ENCODE measurements at regions not wholly inside any gene's neighbourhood (a gene's known extent, or its start where the extent isn't known, plus 50 kb on each side); places are given as distances from the start of the nearest gene placed in this dataset.
"Not testable (repeated sequence)": the region's sequence is repeated elsewhere in the genome, so short reads cannot be mapped to it uniquely, and the experiment has no call there.

DNA sequence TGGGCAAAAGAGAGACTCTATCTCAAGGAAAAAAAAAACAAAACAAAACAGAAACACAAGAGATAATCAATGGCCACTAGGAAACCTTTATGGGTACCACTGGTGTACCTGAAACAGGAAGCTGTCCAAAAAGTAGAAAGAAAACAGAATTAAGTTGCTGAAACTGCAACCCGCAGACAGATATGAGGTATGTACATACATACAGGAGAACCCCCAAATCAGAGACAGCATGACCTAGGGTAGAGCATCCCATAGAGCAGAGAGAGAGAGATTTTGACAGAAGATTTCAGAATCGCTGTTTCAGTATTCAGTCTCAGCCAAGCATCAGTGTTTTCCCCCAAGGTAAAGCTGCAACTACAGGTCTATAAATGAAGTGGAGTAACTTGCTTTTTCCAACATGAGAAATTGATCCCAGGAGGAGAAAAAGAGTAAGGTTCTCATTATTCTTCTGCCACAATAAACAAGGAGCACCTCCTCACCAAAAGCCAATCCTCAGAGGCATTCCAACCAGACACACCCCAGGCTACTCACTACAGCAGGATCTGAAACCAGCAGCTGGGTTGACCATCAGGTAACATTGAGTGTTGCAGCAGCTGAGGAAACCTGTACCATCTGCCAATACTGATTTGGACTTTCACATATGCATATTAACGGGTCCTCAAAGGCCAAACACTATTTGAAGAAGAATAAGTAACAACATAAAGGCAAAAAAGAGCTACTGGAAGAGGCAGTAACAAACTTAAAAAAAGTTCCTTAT lies 630.0 kb downstream of the TAF11L14 start:
- DNase-seq, result no peak

DNA sequence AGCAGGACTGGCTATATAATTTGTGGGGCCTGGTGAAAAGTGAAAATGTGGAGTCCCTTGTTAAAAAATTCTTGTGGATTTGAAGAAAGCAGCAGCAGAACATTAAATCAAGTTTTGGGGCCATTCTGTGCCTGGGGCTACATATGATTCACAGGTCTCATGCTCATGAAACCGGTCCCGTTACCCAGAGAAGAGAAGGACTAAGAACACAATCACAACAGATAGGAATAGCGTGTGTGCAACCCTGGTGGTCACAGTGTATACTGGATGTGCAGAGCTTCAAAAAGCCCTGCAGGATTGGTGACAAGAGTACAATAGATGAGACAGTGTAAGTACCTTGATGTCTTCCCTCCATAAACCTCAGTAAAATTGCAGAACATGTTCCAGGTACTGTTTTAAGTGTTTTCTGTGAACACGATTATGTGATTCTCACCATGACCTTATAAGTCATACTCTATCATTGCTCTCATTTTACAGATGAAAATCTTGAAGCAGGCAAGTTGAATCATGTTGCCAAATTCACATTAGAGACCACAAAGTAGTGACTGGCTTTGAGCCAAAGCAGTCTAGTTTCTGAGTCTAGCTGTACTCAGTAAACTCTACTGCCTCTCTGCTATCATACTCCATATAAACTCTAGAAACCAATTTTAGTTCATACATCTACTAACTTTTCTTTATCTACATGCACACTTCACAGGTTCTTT lies 636.5 kb downstream of the TAF11L14 start:
- DNase-seq, result no peak

DNA sequence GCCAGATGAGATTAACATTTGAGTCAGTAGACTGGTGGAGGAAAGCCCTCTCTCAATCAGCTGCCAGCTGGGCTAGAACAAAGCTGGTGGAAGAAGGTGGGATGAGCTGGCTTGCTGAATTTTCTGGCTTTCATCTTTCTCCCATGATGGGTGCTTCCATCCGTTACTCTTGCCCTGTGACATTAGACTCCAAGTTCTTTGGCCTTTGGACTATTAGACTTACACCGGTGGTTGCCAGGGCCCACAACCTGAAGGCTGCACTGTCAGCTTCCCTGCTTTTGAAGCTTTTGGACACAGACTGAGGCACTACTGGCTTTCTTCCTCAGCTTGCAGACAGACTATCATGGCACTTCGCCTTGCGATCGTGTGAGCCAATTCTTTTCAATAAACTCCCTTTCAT lies 642.7 kb downstream of the TAF11L14 start:
- no peak for DNase-seq

DNA sequence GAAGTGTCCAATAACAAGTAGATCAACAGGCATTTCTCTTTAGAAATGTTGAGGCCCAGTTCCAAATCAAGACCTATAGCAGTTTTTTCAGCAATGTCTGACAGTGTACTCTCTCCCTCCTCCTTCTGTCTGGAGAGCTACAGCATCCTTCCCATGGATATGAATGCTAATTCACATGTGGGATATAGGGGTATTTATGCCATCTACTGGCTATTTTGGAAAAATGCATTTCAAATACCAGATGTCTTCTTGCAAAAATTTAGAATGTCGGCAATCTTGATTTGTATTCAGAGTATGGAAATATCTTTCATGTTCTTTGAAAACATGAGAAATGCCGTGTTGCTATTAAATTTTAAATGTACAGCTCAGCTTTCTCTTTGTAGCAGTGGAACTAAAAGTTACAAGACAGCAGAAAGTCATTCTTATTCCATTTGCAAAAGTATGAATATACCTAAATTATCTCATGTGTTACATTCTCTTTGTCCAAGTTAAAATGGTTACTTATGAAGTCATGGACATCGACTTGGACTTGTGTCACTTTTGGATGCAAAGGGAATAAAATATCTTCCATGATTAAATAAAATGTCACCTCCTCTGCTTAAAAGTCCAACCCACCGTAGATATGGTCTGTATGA lies 647.8 kb downstream of the TAF11L14 start:
- DNase-seq, result peak; percentile 29

DNA sequence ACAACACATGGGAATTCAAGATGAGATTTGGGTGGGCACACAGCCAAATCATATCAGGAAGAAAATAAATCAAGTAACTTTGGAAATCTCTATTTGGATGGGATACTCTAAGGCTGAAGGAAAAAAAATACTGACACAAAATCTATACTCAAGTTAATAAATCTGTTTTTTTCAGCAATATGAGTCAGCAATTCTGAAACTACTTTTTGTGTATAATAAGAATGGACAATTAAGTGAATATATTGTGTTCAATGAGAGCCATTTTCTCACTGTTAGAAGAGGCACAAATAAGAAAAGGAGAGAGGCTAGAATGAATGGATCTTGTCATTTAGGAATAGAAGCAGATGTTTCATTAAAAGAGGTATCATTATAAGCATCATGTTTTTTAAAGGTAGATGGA lies 651.0 kb downstream of the TAF11L14 start:
- DNase-seq, result no peak

DNA sequence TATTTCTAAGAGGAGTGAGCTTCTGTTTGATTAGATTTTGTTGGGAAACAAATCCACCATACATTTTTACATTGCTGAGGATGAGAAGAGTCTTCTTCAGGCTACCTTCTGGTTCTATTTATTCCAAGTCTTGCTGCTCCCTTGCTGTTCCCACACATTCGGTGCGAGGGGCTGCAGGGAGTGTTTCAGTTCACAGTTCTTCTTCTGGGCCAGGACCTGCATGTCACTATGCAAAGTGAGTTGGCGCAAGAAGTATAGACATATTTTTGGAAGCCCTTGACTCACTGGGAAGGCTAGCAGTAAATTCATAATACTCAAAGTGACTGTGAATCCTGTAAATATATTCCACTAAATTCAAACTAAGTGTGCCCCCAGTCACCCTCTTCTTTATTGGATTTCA lies 657.9 kb downstream of the TAF11L14 start:
- no peak for DNase-seq

DNA sequence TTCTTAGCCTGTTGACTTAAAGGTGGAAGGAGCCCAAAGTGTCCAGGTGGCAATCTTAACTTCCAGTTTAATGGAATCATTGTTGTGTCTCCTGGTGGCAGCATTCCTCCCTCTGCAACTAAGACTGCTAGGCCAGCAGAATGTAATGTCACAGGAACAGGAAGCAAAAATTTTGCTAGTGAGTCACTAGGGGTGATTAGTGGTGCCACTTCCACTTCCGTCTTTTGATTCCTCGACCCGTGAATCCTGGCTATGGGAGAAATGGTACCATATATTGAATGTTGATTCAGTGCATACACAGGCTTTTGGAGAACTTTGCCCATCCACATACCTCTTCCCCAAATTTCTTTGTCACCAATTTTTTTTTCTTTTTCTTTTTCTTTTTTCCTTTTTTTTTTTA lies 661.4 kb downstream of the TAF11L14 start:
- DNase-seq, result not testable (repeated sequence)

DNA sequence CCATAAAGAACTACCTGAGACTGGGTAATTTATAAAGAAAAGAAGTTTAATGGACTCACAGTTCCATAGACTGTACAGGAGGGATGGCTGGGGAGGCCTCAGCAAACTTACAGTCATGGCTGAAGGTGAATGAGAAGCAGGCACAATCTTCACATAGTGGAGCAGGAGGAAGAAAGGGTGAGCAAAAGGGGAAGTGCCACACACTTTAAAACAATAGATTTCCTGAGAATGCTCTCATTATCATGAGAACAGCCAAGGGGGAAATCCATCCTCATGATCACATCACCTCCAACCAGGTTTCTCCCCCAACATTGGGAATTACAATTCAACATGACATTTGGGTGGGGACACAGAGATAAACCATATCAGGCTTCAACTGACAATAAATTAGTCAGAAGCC lies 664.9 kb downstream of the TAF11L14 start:
- no peak for DNase-seq

DNA sequence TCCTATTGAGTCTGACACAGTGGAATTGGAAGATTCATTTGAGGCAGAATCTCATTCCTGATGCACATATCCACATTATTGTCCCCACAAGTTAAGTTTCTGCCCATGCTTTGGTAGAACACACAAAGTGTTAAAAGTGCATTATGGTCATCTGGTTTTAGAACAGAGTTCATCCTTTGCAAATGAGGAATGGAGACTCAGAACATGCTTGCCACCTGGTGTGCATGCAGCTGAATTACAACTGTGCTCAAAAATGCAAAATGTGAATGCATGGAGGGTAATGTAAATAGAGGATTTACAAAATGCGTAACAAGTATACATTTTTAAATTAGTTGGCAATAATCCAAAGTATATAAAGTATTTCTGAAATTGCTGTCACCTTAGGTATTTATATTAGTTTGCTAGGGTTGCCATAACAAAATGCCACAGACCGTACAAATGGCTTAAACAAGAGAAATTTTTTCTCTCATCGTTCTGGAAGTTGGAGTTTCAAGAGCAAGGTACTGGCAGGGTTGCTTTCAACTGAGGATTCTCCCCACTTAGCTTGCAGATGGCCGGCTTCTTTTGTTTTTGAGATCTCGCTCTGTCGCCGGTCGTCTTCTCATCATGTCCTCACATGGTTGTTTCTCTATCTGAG lies 671.1 kb downstream of the TAF11L14 start:
- DNase-seq, result peak; percentile 8

DNA sequence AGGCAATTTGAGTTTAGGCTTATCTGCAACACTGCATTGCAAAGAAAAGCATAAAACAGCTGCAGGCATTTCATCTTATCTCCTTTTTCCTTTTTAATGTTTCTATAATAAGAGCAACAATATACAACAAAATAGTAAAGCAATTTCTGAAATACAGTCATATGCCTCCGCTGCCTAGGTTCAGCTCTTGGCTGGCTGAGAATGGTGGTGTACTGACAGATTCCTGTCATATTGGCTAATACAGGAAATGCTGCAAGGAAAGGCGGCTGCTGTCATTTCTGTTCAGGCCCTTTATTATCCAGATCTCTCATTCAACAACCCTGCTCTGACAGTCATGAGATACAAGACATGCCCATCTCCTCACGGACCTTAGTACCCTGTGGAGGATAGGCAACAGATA lies 677.0 kb downstream of the TAF11L14 start:
- DNase-seq, result no peak

DNA sequence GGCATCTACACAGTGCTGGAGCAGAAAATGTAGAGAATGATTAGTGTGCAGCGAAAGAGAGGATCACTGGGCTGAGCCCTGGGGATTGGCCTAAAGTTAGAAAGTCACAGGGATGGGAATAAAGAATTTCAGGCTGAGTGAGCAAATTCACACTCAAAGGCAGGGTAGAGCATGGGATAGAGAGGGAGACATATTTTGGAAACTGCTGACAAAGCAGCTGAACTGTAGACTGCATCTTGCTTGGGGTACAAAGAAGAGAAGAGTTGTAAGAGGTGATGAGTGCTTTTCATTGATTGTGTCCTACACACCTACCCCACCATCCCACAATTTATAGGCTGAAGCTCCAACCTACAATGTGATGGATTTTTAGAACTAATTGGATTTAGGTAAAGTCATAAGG lies 677.8 kb downstream of the TAF11L14 start:
- DNase-seq, result no peak

DNA sequence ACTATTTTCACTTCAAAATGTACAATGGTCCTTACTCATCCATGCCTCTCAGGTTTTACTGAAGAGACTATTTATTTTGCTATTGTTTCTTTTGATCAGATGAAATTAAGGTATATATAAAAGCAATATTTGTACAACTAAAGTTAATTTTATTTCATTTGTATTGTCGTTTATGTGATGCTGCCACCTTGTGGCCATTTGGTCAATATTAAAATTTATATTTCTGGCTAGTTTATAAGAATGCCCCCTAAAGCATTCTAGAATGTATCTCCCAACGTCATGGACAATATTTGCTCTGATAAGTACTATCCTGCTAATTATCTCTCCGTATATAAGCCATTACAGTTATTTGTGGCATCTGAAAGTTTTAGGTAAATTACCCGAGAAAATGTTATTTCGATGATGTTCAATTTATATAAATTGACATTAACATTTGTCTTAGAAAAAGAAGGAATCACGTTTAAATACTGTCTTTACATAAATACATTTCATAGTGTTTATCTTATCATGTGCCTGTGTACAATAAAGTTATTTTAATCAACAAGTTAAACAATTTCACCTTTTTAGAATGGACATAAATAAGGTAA lies 680.0 kb downstream of the TAF11L14 start:
- DNase-seq, result peak; percentile 9

DNA sequence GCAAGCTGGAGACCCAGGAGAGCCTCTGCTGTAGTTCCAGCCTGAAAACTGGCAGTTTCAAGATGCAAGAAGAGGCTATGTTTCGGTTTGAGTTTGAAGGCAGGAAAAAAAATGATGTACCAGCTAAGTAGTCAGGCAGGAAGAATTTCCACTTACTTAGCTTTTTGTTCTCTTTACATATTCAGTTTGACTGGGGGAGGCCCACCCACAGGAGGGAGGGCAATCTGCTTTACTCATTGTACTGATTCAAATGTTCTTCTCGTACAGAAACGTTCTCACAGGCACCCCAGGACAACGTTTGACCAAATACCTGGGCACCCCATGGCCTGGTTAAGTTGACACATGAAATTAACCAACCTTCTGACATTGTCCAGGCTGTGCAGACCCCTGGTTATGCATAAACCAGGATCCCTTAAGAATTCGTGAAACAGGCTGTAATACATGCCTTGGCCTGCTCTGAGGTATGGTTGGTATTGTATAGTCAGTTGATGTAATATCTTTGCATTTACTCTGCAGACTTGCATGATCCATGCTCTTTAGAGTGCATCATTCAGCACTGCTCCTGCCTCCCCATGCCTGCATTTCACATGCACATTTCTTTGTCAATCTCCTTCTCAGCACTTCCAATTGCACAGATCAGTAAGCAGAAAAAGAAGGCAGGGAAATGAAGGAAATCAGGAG lies 687.1 kb downstream of the TAF11L14 start:
- DNase-seq, result no peak

DNA sequence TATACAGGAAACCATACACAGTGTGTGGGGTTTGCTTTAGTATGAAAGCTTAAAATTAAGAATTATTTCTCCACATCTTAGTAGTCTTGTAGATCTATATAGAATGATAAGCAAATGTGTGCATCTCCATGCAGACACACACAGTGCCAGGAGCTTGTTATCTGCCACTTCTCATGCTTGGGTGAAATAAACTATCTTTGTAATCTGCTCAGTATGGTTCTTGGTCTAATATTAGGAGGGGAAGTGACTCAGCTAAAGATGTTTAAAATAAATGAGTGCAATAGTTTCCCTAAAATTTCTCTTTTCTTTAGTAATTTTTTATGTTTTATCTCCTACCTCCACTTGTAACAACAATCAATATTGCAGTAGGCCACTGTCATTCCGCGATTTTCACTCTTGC lies 689.6 kb downstream of the TAF11L14 start:
- no peak for DNase-seq

DNA sequence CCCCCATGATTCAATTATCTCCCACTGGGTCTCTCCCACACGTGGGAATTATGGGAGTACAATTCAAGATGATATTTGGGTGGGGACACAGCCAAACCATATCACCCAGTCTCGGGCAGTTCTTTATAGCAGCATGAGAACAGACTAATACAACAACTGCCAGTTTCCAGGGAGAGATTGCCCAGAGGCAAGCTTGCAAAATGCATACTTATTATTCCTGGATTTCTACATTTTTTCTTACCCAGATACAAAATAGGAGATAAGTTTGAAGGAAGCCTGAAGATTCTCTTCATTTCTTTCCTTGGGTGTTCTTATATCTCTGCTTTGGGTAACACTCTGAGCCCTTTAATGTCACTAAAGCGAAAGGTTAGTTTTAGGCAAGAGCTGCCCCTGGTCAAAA lies 691.2 kb downstream of the TAF11L14 start:
- no peak for DNase-seq

DNA sequence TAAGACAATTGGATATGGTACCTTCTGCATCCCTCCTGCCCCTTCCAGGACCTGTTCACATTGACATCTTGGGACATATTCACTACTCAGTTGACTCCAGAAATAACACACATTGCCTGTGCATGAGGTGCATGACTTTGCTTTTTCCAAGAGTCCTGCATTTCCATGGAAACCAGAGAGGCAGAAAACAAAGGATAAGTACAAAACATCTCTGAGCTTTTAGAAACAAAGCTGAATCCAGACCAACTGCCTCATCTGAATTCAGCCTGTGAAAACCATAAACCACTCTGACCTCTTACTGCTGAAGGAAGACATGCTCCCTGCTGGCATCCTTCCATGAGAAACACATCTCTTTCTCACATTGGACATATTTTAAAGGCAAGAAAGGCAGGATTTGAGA lies 695.1 kb downstream of the TAF11L14 start:
- no peak for DNase-seq

DNA sequence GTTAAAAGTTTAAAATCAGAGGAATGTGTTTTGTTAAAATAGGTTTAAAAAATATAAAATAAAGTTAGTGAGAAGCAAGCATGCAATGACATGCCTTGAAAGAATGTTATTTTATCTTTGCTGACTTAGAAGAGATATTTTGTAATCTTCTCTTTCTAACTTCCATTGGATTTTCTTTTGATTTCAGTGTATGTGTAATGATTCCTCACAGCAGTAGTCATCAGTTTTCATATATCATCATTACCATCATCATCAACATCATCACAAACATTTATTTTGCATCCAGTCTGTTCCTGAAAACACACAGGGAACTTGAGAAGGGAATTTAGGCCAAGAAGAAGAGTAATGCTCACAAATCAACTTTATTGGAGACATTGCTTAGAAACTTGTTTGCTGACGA lies 699.6 kb downstream of the TAF11L14 start:
- DNase-seq, result no peak

DNA sequence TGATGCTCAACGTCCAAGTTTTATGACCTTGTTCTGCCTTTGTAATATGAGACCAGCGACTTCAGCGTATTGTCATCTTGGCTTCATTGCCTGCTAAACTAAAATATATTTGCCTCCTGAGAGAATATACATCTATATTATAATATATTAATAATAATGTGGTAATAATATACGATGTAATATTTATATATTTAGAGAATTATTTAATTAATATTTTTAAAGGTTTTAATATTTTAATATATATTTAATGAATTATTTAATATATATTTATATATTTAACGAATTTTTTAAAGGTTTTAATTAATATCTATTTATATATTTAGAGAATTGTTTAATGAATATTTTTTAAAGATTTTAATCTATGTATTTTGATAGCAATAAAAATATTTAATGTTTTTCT lies 700.7 kb downstream of the TAF11L14 start:
- no peak for DNase-seq

DNA sequence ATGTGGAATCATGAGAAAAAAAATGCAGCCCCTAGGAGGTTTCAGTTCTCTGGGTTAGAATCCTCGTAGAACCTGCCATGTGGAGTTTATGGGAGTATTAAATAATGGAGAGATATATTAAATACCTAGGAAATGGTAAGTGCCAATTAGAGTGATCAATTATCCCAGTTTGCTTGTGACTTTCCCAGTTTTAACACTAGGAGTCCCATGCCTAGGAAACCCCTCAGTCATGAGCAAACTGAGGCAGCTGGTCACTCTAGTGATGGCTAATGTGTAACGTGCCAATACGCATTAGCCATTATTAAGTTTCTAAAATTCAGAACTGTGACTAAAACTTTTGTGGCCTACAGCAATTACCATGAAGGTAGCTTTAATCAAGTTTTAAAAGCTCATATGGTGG lies 720.6 kb downstream of the TAF11L14 start:
- no peak for DNase-seq

DNA sequence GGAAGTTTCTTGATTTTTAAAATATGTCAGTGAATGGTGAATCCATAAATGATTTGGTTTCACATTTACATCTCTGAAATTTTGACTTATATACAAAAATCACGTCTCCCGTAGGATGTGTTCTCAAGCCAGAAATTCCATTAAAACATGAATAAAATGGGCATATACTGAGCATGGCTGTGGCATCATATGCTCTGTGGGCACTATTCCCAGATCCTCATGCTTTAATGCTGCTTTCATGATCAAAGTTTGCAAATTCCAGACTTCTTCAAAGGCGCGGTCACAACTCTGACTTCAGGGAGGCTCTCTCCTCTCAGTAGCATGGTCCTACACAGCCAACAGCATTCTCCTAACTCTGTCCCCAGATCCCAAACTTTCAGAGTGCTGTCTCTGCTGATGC lies 723.2 kb downstream of the TAF11L14 start:
- DNase-seq, result no peak

DNA sequence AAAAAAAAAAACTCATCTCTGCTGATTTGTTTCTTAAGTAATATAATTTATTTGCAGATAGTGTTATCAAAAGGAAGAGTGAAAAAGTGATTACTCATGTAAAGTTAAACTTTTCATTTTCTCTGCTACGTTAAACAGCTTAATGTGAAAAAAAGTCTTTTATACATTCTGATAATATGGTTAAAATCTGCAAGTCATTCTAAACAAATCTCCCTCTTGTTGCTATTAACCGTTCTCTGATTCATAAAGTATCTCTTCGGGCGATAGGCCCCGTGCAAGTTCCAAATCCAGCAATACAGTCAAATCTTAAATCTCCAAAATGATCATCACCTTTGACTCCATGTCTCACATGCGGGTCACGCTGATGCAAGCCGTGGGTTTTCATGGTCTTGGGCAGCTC lies 732.0 kb downstream of the TAF11L14 start:
- no peak for DNase-seq

DNA sequence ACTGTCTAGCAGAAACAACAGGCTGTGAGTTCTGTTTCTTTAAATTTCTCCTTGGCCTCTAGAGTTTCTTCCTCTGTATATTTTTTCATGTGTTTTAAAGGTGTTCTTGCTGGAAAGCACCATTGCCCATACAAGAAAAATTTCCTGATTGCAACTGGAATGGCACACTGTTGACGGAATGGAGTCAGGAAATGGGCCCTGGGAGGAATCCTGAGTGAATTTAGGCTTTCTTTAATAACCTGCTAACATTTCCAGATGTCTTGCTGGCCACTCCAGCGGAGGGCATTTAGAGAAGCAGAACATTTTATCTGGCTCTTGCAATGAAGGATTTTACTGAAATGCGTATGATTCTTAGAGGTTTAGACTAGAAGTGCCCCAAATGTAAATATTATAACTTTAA lies 736.3 kb downstream of the TAF11L14 start:
- DNase-seq, result no peak

DNA sequence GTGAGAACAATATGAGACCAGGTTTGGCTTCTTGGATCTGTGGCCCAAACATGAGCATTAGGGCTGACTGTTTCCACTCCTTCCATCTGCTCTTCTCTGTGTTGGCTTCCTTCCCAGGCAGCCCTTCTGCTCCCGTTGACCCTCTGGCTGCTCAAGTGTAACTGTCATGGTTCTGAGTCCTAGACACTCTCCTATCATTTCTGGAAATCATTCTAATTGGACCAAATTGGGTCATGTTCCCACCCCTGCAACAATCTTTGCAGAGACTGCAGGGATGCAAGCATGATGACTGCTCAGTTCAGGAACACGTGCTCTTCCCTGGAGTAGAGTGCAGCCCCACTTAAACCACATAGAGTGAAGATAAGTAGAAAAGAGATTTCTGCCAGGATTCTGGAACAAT lies 741.4 kb downstream of the TAF11L14 start:
- no peak for DNase-seq

Measured in EL (cell line).